ENCODE measurements at regions not wholly inside any gene's neighbourhood (a gene's known extent, or its start where the extent isn't known, plus 50 kb on each side); places are given as distances from the start of the nearest gene placed in this dataset.

DNA sequence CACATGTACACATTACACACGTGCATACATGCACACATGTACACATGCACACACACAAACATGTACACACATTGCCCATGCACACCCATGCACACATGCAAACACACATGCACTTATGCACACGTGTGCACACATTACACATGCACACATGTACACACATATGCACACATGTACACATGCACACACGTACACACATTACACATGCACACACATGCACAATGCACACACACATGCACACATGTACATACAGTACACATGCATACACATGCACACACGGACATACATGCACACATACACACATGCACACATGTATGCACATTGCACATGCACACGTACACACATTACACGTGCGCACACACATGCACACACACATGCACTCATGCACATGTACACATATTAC lies 95.3 kb upstream of the TTC34 start:
- TF ChIP-seq SMC3 (IDR thresholded peaks at IDR 0.05; ENCODE audit: low read depth, low read length): no peak
- TF ChIP-seq CTCF (conservative IDR thresholded peaks at IDR 0.05; ENCODE audit: low read depth, low read length): no peak
- TF ChIP-seq POLR2A (IDR thresholded peaks at IDR 0.05; ENCODE audit: low read depth, low read length): no peak
- no peak for TF ChIP-seq USF2 (IDR thresholded peaks at IDR 0.05; ENCODE audit: low read depth, low read length)
- no peak for TF ChIP-seq FOS (IDR thresholded peaks at IDR 0.05; ENCODE audit: low read depth, low read length)
- no peak for TF ChIP-seq BHLHE40 (IDR thresholded peaks at IDR 0.05; ENCODE audit: low read depth, low read length)
- TF ChIP-seq MAZ (IDR thresholded peaks at IDR 0.05; ENCODE audit: borderline replicate concordance, low read depth, low read length): no peak
- no peak for TF ChIP-seq RFX5 (IDR thresholded peaks at IDR 0.05; ENCODE audit: low read depth, low read length)
- no peak for TF ChIP-seq CHD1 (IDR thresholded peaks at IDR 0.05; ENCODE audit: low read depth, low read length)
- TF ChIP-seq CEBPB (IDR thresholded peaks at IDR 0.05; ENCODE audit: low read depth, low read length): no peak

All from IMR-90 (cell line).